ENCODE measurements at regions not wholly inside any gene's neighbourhood (a gene's known extent, or its start where the extent isn't known, plus 50 kb on each side); places are given as distances from the start of the nearest gene placed in this dataset.

GRCh38 chr12:38139456-38139855 is 177.1 kb upstream of the ALG10B start:
- H2AFZ ChIP-seq (ENCODE audit: low read length, unreplicated experiment) = no peak overlapping the region
- H3K36me3 ChIP-seq (ENCODE audit: insufficient read depth, low read length) = no peaks in the 10 kb centered on the region
- peaks cover 8% of the 10 kb centered on the region; the same call in 1 of the 2 replicates for H3K27me3 ChIP-seq (ENCODE audit: insufficient read depth, low read length)
- no peaks in the 10 kb centered on the region for H3K4me1 ChIP-seq (ENCODE audit: control insufficient read depth, insufficient read depth, low read length, unreplicated experiment)
- no peaks in the 10 kb centered on the region for H3K79me2 ChIP-seq (ENCODE audit: control insufficient read depth, insufficient read depth, low read length, unreplicated experiment)
- H3K4me3 ChIP-seq (ENCODE audit: low read depth, low read length) = no peak overlapping the region
- H3K27ac ChIP-seq (ENCODE audit: low read depth, low read length) = no peak overlapping the region

- Histone ChIP-seq H3K27ac (ENCODE audit: low read depth, low read length) (no peak overlapping the region), H2AFZ (ENCODE audit: low read length, unreplicated experiment) (no peak overlapping the region), H3K4me1 (ENCODE audit: control insufficient read depth, insufficient read depth, low read length, unreplicated experiment) (no peaks in the 10 kb centered on the region), H3K4me3 (ENCODE audit: low read depth, low read length) (no peak overlapping the region), H3K79me2 (ENCODE audit: control insufficient read depth, insufficient read depth, low read length, unreplicated experiment) (no peaks in the 10 kb centered on the region), H3K27me3 (ENCODE audit: insufficient read depth, low read length) (peaks cover 8% of the 10 kb centered on the region; the same call in 1 of the 2 replicates), H3K36me3 (ENCODE audit: insufficient read depth, low read length) (no peaks in the 10 kb centered on the region)
Measured at GRCh38 chr12:38141239-38141638, 175.3 kb upstream of the ALG10B start.

- Histone ChIP-seq H3K27me3 (ENCODE audit: insufficient read depth, low read length) (peaks cover 8% of the 10 kb centered on the region; the same call in 1 of the 2 replicates), H3K36me3 (ENCODE audit: insufficient read depth, low read length) (no peaks in the 10 kb centered on the region), H3K79me2 (ENCODE audit: control insufficient read depth, insufficient read depth, low read length, unreplicated experiment) (no peaks in the 10 kb centered on the region), H2AFZ (ENCODE audit: low read length, unreplicated experiment) (no peak overlapping the region), H3K4me3 (ENCODE audit: low read depth, low read length) (no peak overlapping the region), H3K27ac (ENCODE audit: low read depth, low read length) (no peak overlapping the region), H3K4me1 (ENCODE audit: control insufficient read depth, insufficient read depth, low read length, unreplicated experiment) (no peaks in the 10 kb centered on the region)
Measured at GRCh38 chr12:38141861-38142260, 174.7 kb upstream of the ALG10B start.

- Histone ChIP-seq H3K36me3 (ENCODE audit: insufficient read depth, low read length) (no peaks in the 10 kb centered on the region), H2AFZ (ENCODE audit: low read length, unreplicated experiment) (no peak overlapping the region), H3K27ac (ENCODE audit: low read depth, low read length) (no peak overlapping the region), H3K79me2 (ENCODE audit: control insufficient read depth, insufficient read depth, low read length, unreplicated experiment) (no peaks in the 10 kb centered on the region), H3K27me3 (ENCODE audit: insufficient read depth, low read length) (peaks cover 2% of the 10 kb centered on the region; the same call in 1 of the 2 replicates), H3K4me3 (ENCODE audit: low read depth, low read length) (no peak overlapping the region), H3K4me1 (ENCODE audit: control insufficient read depth, insufficient read depth, low read length, unreplicated experiment) (no peaks in the 10 kb centered on the region)
Measured at GRCh38 chr12:38142974-38143373, 173.6 kb upstream of the ALG10B start.

- no peaks in the 10 kb centered on the region for H3K27me3 ChIP-seq (ENCODE audit: insufficient read depth, low read length)
Measured at GRCh38 chr12:38144049-38144448, 172.5 kb upstream of the ALG10B start.

GRCh38 chr12:38144601-38145436 is 171.8 kb upstream of the ALG10B start:
- no peaks in the 10 kb centered on the region for H3K27me3 ChIP-seq (ENCODE audit: insufficient read depth, low read length)
- no peaks in the 10 kb centered on the region for H3K4me1 ChIP-seq (ENCODE audit: control insufficient read depth, insufficient read depth, low read length, unreplicated experiment)
- H3K36me3 ChIP-seq (ENCODE audit: insufficient read depth, low read length) = no peaks in the 10 kb centered on the region
- no peak overlapping the region for H3K27ac ChIP-seq (ENCODE audit: low read depth, low read length)
- H3K4me3 ChIP-seq (ENCODE audit: low read depth, low read length) = no peak overlapping the region
- H2AFZ ChIP-seq (ENCODE audit: low read length, unreplicated experiment) = no peak overlapping the region
- no peaks in the 10 kb centered on the region for H3K79me2 ChIP-seq (ENCODE audit: control insufficient read depth, insufficient read depth, low read length, unreplicated experiment)

More at GRCh38 chr12:38144049-38144448, 172.5 kb upstream of the ALG10B start:
- Histone ChIP-seq H3K79me2 (ENCODE audit: control insufficient read depth, insufficient read depth, low read length, unreplicated experiment) (no peaks in the 10 kb centered on the region), H3K36me3 (ENCODE audit: insufficient read depth, low read length) (no peaks in the 10 kb centered on the region), H3K4me3 (ENCODE audit: low read depth, low read length) (no peak overlapping the region), H3K27ac (ENCODE audit: low read depth, low read length) (no peak overlapping the region), H3K4me1 (ENCODE audit: control insufficient read depth, insufficient read depth, low read length, unreplicated experiment) (no peaks in the 10 kb centered on the region), H2AFZ (ENCODE audit: low read length, unreplicated experiment) (no peak overlapping the region)

GRCh38 chr12:38149395-38150073 is 167.0 kb upstream of the ALG10B start:
- no peaks in the 10 kb centered on the region for H3K4me1 ChIP-seq (ENCODE audit: control insufficient read depth, insufficient read depth, low read length, unreplicated experiment)
- H3K36me3 ChIP-seq (ENCODE audit: insufficient read depth, low read length) = no peaks in the 10 kb centered on the region
- no peak overlapping the region for H2AFZ ChIP-seq (ENCODE audit: low read length, unreplicated experiment)
- H3K27ac ChIP-seq (ENCODE audit: low read depth, low read length) = no peak overlapping the region
- H3K27me3 ChIP-seq (ENCODE audit: insufficient read depth, low read length) = no peaks in the 10 kb centered on the region
- no peak overlapping the region for H3K4me3 ChIP-seq (ENCODE audit: low read depth, low read length)
- no peaks in the 10 kb centered on the region for H3K79me2 ChIP-seq (ENCODE audit: control insufficient read depth, insufficient read depth, low read length, unreplicated experiment)

GRCh38 chr12:38151991-38152700 is 164.4 kb upstream of the ALG10B start:
- Histone ChIP-seq H2AFZ (ENCODE audit: low read length, unreplicated experiment) (no peak overlapping the region), H3K4me3 (ENCODE audit: low read depth, low read length) (no peak overlapping the region), H3K27ac (ENCODE audit: low read depth, low read length) (no peak overlapping the region), H3K27me3 (ENCODE audit: insufficient read depth, low read length) (no peaks in the 10 kb centered on the region), H3K79me2 (ENCODE audit: control insufficient read depth, insufficient read depth, low read length, unreplicated experiment) (no peaks in the 10 kb centered on the region), H3K36me3 (ENCODE audit: insufficient read depth, low read length) (no peaks in the 10 kb centered on the region), H3K4me1 (ENCODE audit: control insufficient read depth, insufficient read depth, low read length, unreplicated experiment) (no peaks in the 10 kb centered on the region)

- no peak overlapping the region for H3K4me3 ChIP-seq (ENCODE audit: low read depth, low read length)
- no peaks in the 10 kb centered on the region for H3K79me2 ChIP-seq (ENCODE audit: control insufficient read depth, insufficient read depth, low read length, unreplicated experiment)
- H3K4me1 ChIP-seq (ENCODE audit: control insufficient read depth, insufficient read depth, low read length, unreplicated experiment) = no peaks in the 10 kb centered on the region
- no peak overlapping the region for H3K27ac ChIP-seq (ENCODE audit: low read depth, low read length)
- H3K27me3 ChIP-seq (ENCODE audit: insufficient read depth, low read length) = no peaks in the 10 kb centered on the region
- H3K36me3 ChIP-seq (ENCODE audit: insufficient read depth, low read length) = no peaks in the 10 kb centered on the region
- no peak overlapping the region for H2AFZ ChIP-seq (ENCODE audit: low read length, unreplicated experiment)
Measured at GRCh38 chr12:38152816-38153736, 163.5 kb upstream of the ALG10B start.

GRCh38 chr12:38153737-38154061 is 162.9 kb upstream of the ALG10B start:
- no peaks in the 10 kb centered on the region for H3K27me3 ChIP-seq (ENCODE audit: insufficient read depth, low read length)
- no peak overlapping the region for H2AFZ ChIP-seq (ENCODE audit: low read length, unreplicated experiment)
- no peaks in the 10 kb centered on the region for H3K36me3 ChIP-seq (ENCODE audit: insufficient read depth, low read length)
- no peak overlapping the region for H3K27ac ChIP-seq (ENCODE audit: low read depth, low read length)
- H3K4me3 ChIP-seq (ENCODE audit: low read depth, low read length) = no peak overlapping the region
- no peaks in the 10 kb centered on the region for H3K79me2 ChIP-seq (ENCODE audit: control insufficient read depth, insufficient read depth, low read length, unreplicated experiment)
- H3K4me1 ChIP-seq (ENCODE audit: control insufficient read depth, insufficient read depth, low read length, unreplicated experiment) = no peaks in the 10 kb centered on the region
